CD8-positive, alpha-beta memory T cell (primary cell): ENCODE measurements at regions not wholly inside any gene's neighbourhood (a gene's known extent, or its start where the extent isn't known, plus 50 kb on each side); places are given as distances from the start of the nearest gene placed in this dataset.
A peak's percentile ranks its signal among the peaks of the same experiment; 100 is the strongest.

Source experiments
- CTCF ChIA-PET: fragments of 350-600 bp; sonication (Branson Sonifier 250); formaldehyde crosslinking; loops from one replicate; lab custom pipeline; 2021; ENCODE audit warnings: antibody characterized with exemption; lab: Charles Lee
- POLR2A ChIA-PET: fragments of 350-600 bp; sonication (Branson Sonifier 250); formaldehyde crosslinking; loops from one replicate; lab custom pipeline; 2021; ENCODE audit warnings: antibody characterized with exemption; lab: Charles Lee
- DNase-seq, 5 donors: peaks; one replicate each; pipeline versions ENCODE4 v3.0.0 to v3.0.0-alpha.2; 2020 to 2022; ENCODE audit warnings: mixed read lengths in 1 of 5
- H3K27ac ChIP-seq: one replicate; pipeline ENCODE4 v1.7.0; 2013; ENCODE audit warnings: low read depth, mild to moderate bottlenecking, low read length, moderate library complexity
- H3K27me3 ChIP-seq: 2 replicates; pipeline ENCODE4 v1.7.0; 2013; ENCODE audit warnings: low read length, mild to moderate bottlenecking; ENCODE audit not compliant: insufficient read depth, poor library complexity, severe bottlenecking
- H3K36me3 ChIP-seq: 2 replicates; pipeline ENCODE4 v1.7.0; 2013; ENCODE audit warnings: mild to moderate bottlenecking, low read length, moderate library complexity; ENCODE audit not compliant: insufficient read depth
- H3K4me1 ChIP-seq: 2 replicates; pipeline ENCODE4 v1.7.0; 2013; ENCODE audit warnings: mild to moderate bottlenecking, low read length, moderate library complexity; ENCODE audit not compliant: insufficient read depth
- H3K4me3 ChIP-seq: 2 replicates; pipeline ENCODE4 v1.7.0; 2013; ENCODE audit warnings: mild to moderate bottlenecking, low read length
- H3K9me3 ChIP-seq: 2 replicates; pipeline ENCODE4 v1.7.0; 2013; ENCODE audit warnings: mild to moderate bottlenecking, low read length
- H3K27ac Mint-ChIP-seq, 8 donors: one replicate each; pipeline ENCODE4 v1.8.0; 2020 to 2021; ENCODE audit warnings: mixed read lengths in 8 of 8, mild to moderate bottlenecking in 6 of 8, inconsistent platforms in 3 of 8, moderate library complexity in 3 of 8
- H3K27me3 Mint-ChIP-seq, 2 donors: one replicate each; pipeline ENCODE4 v1.8.0; 2020 to 2021; ENCODE audit warnings: mixed read lengths in 2 of 2, mild to moderate bottlenecking in 1 of 2, moderate library complexity in 1 of 2
- H3K36me3 Mint-ChIP-seq, 3 donors: one replicate each; pipeline ENCODE4 v1.8.0; 2020 to 2021; ENCODE audit warnings: mixed read lengths in 3 of 3, inconsistent platforms in 1 of 3, mild to moderate bottlenecking in 1 of 3
- H3K4me1 Mint-ChIP-seq, 3 donors: one replicate each; pipeline ENCODE4 v1.8.0; 2020 to 2021; ENCODE audit warnings: mixed read lengths in 3 of 3, inconsistent platforms in 1 of 3, mild to moderate bottlenecking in 1 of 3
- H3K4me3 Mint-ChIP-seq, 7 donors: one replicate each; pipeline ENCODE4 v1.8.0; 2020 to 2021; ENCODE audit warnings: mixed read lengths in 7 of 7, mild to moderate bottlenecking in 6 of 7, moderate library complexity in 4 of 7, inconsistent platforms in 2 of 7
- H3K9me3 Mint-ChIP-seq, 5 donors: one replicate each; pipeline ENCODE4 v1.8.0; 2020 to 2022; ENCODE audit warnings: mixed read lengths in 5 of 5, mild to moderate bottlenecking in 3 of 5, moderate library complexity in 2 of 5, inconsistent platforms in 1 of 5

- H3K9me3 ChIP-seq, result no peaks in the 10 kb centered on the region
- Mint-ChIP-seq H3K27me3 (peaks cover 2 to 7% of the 10 kb centered on the region in 2 donors), H3K4me3 (no peak overlapping the region), H3K4me1 (no peaks in the 10 kb centered on the region), H3K36me3 (no peaks in the 10 kb centered on the region), H3K27ac (no peak overlapping the region), H3K9me3 (no peaks in the 10 kb centered on the region)
- no peak overlapping the region for H3K4me3 ChIP-seq
- H3K27ac ChIP-seq, result no peak overlapping the region
- no peaks in the 10 kb centered on the region for H3K36me3 ChIP-seq
- no peaks in the 10 kb centered on the region for H3K27me3 ChIP-seq
- POLR2A ChIA-PET, result no interaction called here
- H3K4me1 ChIP-seq, result no peaks in the 10 kb centered on the region
- CTCF ChIA-PET, result no interaction called here
- DNase-seq, result no peak
Measured at GRCh38 chr1:239931341-239931740, 160.3 kb upstream of the FMN2 start.

- Mint-ChIP-seq H3K4me3 (no peak overlapping the region), H3K4me1 (no peaks in the 10 kb centered on the region), H3K36me3 (no peaks in the 10 kb centered on the region), H3K9me3 (peaks cover 0 to 7% (median 6%) of the 10 kb centered on the region in 5 donors), H3K27me3 (peaks cover 0 to 4% of the 10 kb centered on the region in 2 donors), H3K27ac (no peak overlapping the region)
- H3K4me3 ChIP-seq, result no peak overlapping the region
- H3K27me3 ChIP-seq, result no peaks in the 10 kb centered on the region
- H3K36me3 ChIP-seq, result no peaks in the 10 kb centered on the region
- ChIA-PET POLR2A (no interaction called here), CTCF (no interaction called here)
- no peaks in the 10 kb centered on the region for H3K9me3 ChIP-seq
- no peaks in the 10 kb centered on the region for H3K4me1 ChIP-seq
- H3K27ac ChIP-seq, result no peak overlapping the region
- DNase-seq, result no peak
Measured at GRCh38 chr1:239939602-239940001, 152.1 kb upstream of the FMN2 start.

DNA sequence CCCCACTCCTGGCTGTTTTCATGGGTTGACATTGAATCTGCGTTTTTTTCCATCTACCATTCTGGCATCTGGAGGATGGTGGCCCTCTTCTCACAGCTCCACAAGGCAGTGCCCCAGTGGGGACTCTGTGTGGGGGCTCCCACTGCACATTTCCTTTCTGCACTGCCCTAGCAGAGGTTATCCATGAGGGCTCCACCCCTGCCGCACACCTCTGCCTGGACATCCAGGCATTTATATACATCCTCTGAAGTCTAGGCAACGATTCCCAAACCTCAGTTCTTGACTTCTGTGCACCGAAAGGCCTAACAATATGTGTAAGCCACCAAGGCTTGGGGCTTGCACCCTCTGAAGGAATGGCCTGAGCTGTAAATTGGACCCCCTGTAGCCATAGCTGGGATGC lies 147.9 kb upstream of the FMN2 start:
- Histone ChIP-seq H3K9me3 (no peaks in the 10 kb centered on the region), H3K4me3 (no peak overlapping the region), H3K4me1 (no peaks in the 10 kb centered on the region), H3K27ac (no peak overlapping the region), H3K36me3 (no peaks in the 10 kb centered on the region), H3K27me3 (no peaks in the 10 kb centered on the region)
- DNase-seq, result no peak
- peaks cover 0 to 8% (median 8%) of the 10 kb centered on the region in 5 donors for H3K9me3 Mint-ChIP-seq
- CTCF ChIA-PET, result interaction anchor here (0.9 kb wide), 1 partner anchor 9 kb away, joined by 3 read pairs; no protein-coding TSS in a partner anchor
- H3K27ac Mint-ChIP-seq, result no peak overlapping the region
- H3K36me3 Mint-ChIP-seq, result no peaks in the 10 kb centered on the region
- POLR2A ChIA-PET, result no interaction called here
- H3K27me3 Mint-ChIP-seq, result peaks cover 2 to 3% of the 10 kb centered on the region in 2 donors
- no peaks in the 10 kb centered on the region for H3K4me1 Mint-ChIP-seq
- no peak overlapping the region for H3K4me3 Mint-ChIP-seq

- Mint-ChIP-seq H3K27me3 (peaks cover 3% of the 10 kb centered on the region in 2 donors), H3K4me3 (no peak overlapping the region), H3K4me1 (no peaks in the 10 kb centered on the region), H3K27ac (no peak overlapping the region), H3K9me3 (peaks cover 0 to 8% (median 8%) of the 10 kb centered on the region in 5 donors), H3K36me3 (no peaks in the 10 kb centered on the region)
- no peak overlapping the region for H3K27ac ChIP-seq
- H3K9me3 ChIP-seq, result no peaks in the 10 kb centered on the region
- ChIA-PET CTCF (no interaction called here), POLR2A (no interaction called here)
- H3K4me3 ChIP-seq, result no peak overlapping the region
- no peaks in the 10 kb centered on the region for H3K27me3 ChIP-seq
- no peak for DNase-seq
- no peaks in the 10 kb centered on the region for H3K4me1 ChIP-seq
- no peaks in the 10 kb centered on the region for H3K36me3 ChIP-seq
Measured at GRCh38 chr1:239944666-239945065, 147.0 kb upstream of the FMN2 start.

DNA sequence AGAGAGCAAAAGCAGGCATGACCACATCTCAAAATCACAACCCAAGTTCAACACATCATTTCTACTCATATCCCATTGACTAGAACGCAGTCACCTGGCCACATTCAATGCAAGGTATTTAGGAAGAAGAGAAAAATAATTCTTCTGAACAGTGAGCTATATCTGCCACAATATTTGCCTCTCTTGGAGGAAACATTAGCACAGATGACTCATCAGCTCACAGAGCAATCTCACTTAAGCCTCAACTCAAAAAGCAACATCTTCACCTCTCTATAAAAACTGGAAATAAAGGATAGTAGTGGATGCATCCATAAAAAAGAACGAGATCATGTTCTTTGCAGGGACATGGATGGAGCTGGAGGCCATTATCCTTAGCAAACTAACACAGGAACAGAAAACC lies 143.9 kb upstream of the FMN2 start:
- no peaks in the 10 kb centered on the region for H3K4me1 Mint-ChIP-seq

GRCh38 chr1:239951511-239952140 lies 140.1 kb upstream of the FMN2 start:
- Mint-ChIP-seq H3K9me3 (no peaks in the 10 kb centered on the region), H3K27me3 (peaks cover 2 to 3% of the 10 kb centered on the region in 2 donors)

More for the DNA sequence above, 143.9 kb upstream of the FMN2 start:
- no peak for DNase-seq
- no peaks in the 10 kb centered on the region for H3K4me1 ChIP-seq
- POLR2A ChIA-PET, result no interaction called here
- no peak overlapping the region for H3K27ac Mint-ChIP-seq
- no peaks in the 10 kb centered on the region for H3K27me3 ChIP-seq
- H3K9me3 Mint-ChIP-seq, result peaks cover 0 to 8% (median 8%) of the 10 kb centered on the region in 5 donors
- CTCF ChIA-PET, result no interaction called here
- no peaks in the 10 kb centered on the region for H3K36me3 ChIP-seq
- H3K36me3 Mint-ChIP-seq, result no peaks in the 10 kb centered on the region
- no peaks in the 10 kb centered on the region for H3K9me3 ChIP-seq
- H3K27ac ChIP-seq, result no peak overlapping the region
- peaks cover 3% of the 10 kb centered on the region in 2 donors for H3K27me3 Mint-ChIP-seq
- no peak overlapping the region for H3K4me3 Mint-ChIP-seq
- no peak overlapping the region for H3K4me3 ChIP-seq

DNA sequence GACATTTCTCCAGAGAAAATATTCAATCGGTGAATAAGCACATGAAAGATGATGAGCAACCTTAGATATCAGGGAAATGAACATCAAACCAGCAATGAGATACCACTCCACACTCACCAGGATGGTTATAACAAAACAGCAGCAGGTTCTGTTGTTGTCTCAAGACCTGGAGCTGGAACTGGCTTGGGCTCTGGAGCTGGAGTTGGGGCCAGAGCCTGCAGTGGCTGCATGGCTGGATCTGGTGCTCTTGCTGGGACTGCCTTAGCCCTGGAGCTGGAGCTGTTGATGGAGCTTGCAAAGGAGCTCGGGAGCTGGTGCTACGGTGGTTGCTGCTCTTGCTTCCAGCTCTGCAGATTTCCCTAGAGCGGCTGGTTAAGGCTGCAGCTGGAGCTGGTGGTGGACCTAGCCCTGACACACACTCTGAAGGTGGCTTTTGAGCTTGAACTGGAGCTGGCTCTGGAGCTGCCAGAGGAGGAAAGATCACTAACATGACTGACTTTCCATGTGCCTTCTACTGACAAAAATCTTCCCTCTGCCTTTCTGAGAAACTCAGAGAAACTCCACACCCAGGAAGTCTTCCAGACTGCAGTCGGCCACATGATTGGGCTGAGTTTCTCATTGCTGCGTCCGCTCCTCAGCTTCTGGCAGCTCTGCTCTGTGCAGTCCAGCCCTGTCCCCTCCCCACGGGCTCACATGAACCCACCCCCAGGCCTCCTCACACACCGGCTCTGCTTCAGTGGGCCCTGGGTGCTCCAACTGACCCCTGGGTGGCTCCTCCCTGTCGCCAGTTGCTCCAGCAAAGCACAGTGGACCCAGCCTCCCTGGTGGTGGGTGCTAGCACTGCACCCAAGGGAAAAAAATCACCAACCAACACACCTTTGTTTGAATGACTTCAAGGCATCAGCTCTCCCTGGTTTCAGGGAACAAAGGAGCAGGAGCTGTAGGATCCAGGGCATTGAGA lies 139.1 kb upstream of the FMN2 start:
- no peak overlapping the region for H3K4me3 ChIP-seq
- H3K27me3 Mint-ChIP-seq, result peaks cover 2 to 3% of the 10 kb centered on the region in 2 donors
- H3K36me3 ChIP-seq, result no peaks in the 10 kb centered on the region
- H3K36me3 Mint-ChIP-seq, result no peaks in the 10 kb centered on the region
- no peaks in the 10 kb centered on the region for H3K27me3 ChIP-seq
- POLR2A ChIA-PET, result no interaction called here
- no peak overlapping the region for H3K27ac ChIP-seq
- no peak overlapping the region for H3K27ac Mint-ChIP-seq
- no peaks in the 10 kb centered on the region for H3K4me1 Mint-ChIP-seq
- H3K9me3 ChIP-seq, result no peaks in the 10 kb centered on the region
- no peaks in the 10 kb centered on the region for H3K9me3 Mint-ChIP-seq
- CTCF ChIA-PET, result interaction anchor here (1.0 to 2.1 kb wide), 4 partner anchors 9 to 53 kb away, joined by 3 to 5 read pairs (median 3); no protein-coding TSS in a partner anchor
- no peak for DNase-seq
- H3K4me3 Mint-ChIP-seq, result no peak overlapping the region
- no peaks in the 10 kb centered on the region for H3K4me1 ChIP-seq

More at GRCh38 chr1:239951511-239952140, 140.1 kb upstream of the FMN2 start:
- no peaks in the 10 kb centered on the region for H3K36me3 Mint-ChIP-seq
- H3K27ac Mint-ChIP-seq, result no peak overlapping the region
- Histone ChIP-seq H3K4me3 (no peak overlapping the region), H3K4me1 (no peaks in the 10 kb centered on the region), H3K9me3 (no peaks in the 10 kb centered on the region), H3K36me3 (no peaks in the 10 kb centered on the region), H3K27me3 (no peaks in the 10 kb centered on the region), H3K27ac (no peak overlapping the region)
- peak in 2 of 5 donors; percentile 8 to 26 for DNase-seq
- H3K4me3 Mint-ChIP-seq, result no peak overlapping the region
- H3K4me1 Mint-ChIP-seq, result no peaks in the 10 kb centered on the region
- ChIA-PET POLR2A (no interaction called here), CTCF (interaction anchor here (0.6 to 2.1 kb wide), 3 partner anchors 14 to 54 kb away, joined by 3 to 5 read pairs (median 3); no protein-coding TSS in a partner anchor)

GRCh38 chr1:239954836-239955235 lies 136.8 kb upstream of the FMN2 start:
- Mint-ChIP-seq H3K27me3 (peaks cover 0 to 1% of the 10 kb centered on the region in 2 donors), H3K4me1 (no peaks in the 10 kb centered on the region), H3K27ac (no peak overlapping the region), H3K9me3 (no peaks in the 10 kb centered on the region), H3K4me3 (no peak overlapping the region), H3K36me3 (no peaks in the 10 kb centered on the region)
- no peaks in the 10 kb centered on the region for H3K27me3 ChIP-seq
- ChIA-PET CTCF (interaction anchor here (1.0 kb wide), 1 partner anchor 9 kb away, joined by 4 read pairs; no protein-coding TSS in a partner anchor), POLR2A (no interaction called here)
- no peaks in the 10 kb centered on the region for H3K36me3 ChIP-seq
- H3K27ac ChIP-seq, result no peak overlapping the region
- no peaks in the 10 kb centered on the region for H3K4me1 ChIP-seq
- no peak overlapping the region for H3K4me3 ChIP-seq
- DNase-seq, result no peak
- H3K9me3 ChIP-seq, result no peaks in the 10 kb centered on the region
